ENCODE measurements at regions not wholly inside any gene's neighbourhood (a gene's known extent, or its start where the extent isn't known, plus 50 kb on each side); places are given as distances from the start of the nearest gene placed in this dataset.

DNA sequence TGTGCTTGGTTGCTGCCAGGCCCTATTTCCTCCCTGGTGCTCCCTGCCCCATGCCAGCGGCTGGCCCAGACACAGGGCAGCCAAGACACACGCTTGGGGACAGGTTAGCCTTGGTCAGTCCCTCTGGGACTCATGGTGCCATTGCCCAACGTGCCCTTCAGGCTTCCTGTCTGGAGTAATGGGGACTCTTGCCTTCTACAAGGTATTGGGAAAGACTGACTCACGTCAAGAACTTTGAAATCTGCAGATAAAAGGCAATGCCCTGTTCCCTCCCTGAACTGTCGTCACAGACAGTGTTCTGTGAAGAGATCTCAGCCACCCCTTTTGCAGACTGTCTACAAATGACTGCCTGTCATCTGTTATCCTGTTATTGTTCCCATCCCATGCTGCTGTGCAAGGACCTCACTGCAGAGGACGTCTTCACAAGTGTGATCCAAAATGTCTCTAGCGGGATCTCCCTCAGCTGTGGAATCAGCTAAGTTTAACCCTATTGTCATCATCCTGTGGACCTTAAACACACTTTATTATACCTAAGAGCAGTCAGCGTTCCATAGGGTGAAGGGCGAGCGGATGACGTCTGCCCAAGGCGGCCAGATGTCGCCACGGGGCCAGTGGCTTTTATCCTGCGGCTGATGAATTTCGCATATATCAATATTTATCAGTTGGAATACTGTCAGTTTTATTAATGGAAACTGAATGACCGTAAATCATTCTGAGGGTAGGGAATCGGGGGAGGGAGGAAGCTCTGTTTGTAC, 59.0 kb downstream of the GSX1 start:
- TF ChIP-seq POLR2AphosphoS5 (IDR thresholded peaks at IDR 0.05), result no peak
- TF ChIP-seq, protein P1, sequence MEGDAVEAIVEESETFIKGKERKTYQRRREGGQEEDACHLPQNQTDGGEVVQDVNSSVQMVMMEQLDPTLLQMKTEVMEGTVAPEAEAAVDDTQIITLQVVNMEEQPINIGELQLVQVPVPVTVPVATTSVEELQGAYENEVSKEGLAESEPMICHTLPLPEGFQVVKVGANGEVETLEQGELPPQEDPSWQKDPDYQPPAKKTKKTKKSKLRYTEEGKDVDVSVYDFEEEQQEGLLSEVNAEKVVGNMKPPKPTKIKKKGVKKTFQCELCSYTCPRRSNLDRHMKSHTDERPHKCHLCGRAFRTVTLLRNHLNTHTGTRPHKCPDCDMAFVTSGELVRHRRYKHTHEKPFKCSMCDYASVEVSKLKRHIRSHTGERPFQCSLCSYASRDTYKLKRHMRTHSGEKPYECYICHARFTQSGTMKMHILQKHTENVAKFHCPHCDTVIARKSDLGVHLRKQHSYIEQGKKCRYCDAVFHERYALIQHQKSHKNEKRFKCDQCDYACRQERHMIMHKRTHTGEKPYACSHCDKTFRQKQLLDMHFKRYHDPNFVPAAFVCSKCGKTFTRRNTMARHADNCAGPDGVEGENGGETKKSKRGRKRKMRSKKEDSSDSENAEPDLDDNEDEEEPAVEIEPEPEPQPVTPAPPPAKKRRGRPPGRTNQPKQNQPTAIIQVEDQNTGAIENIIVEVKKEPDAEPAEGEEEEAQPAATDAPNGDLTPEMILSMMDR (IDR thresholded peaks at IDR 0.05), result no peak
- TF ChIP-seq POLR2A (IDR thresholded peaks at IDR 0.05), result no peak

Data from gastroesophageal sphincter (tissue), 3 donors.